ENCODE measurements at regions not wholly inside any gene's neighbourhood (a gene's known extent, or its start where the extent isn't known, plus 50 kb on each side); places are given as distances from the start of the nearest gene placed in this dataset.

DNA sequence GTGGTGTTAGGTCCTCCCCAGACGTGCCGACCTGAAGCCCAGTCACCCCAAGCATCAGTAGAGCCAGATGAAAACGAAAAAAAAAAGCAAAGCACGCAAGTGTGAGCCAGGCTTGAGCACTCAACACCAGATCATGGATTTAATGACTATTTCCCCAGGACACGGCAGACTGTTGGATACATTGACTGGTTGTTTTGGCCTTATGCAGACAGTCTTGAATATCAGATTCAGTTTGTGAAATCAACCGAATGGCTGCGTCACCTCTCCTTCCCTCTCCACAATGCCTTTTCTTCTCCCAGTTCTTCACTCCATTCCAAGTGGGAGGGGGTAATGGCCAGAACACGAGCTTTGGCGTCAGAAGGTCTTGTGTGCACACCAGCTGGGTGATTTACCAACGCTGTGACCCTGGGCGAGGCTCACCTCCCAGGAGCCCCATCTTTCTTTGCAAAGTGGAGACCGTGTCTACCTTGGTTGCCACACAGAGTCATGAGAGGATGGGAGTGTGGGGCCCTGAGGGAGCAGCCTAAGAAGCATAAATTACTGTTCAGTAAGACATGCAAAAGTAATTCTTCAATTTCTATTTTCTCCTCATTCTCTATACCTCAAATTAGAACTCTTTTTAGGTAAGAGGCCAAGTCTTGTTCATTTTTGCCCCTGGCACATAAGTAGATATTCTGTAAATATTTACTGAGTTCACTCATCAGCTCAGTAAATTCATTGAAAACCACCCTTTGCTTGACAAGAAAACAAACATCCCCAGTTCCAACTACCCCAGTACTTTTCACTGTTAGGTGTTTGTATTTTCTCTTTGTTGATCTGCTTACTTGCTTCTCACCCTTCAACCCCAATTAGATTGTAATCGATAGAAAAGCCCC, 181.1 kb upstream of the COPS8 start:
- H3K27me3 ChIP-seq, result no peaks in the 10 kb centered on the region
- no peaks in the 10 kb centered on the region for H4K20me1 ChIP-seq (ENCODE audit: insufficient read depth, poor library complexity, severe bottlenecking)
- 87% methylated on average over 13 of the region's 13 CpGs for WGBS (ENCODE audit: low lambda C conversion rate, missing lambda C conversion rate)
- no peaks in the 10 kb centered on the region for H3K9me3 ChIP-seq (ENCODE audit: low read depth)
- peaks cover 6% of the 10 kb centered on the region for H3K4me1 ChIP-seq (ENCODE audit: insufficient read depth)
- no peaks in the 10 kb centered on the region for H3K9me2 ChIP-seq (replicated peaks; ENCODE audit: insufficient read depth)
- H3K4me3 ChIP-seq, result no peak overlapping the region
- TF ChIP-seq EZH2phosphoT487 (IDR thresholded peaks at IDR 0.05; ENCODE audit: low read depth, severe bottlenecking, unreplicated experiment) (no peak), EZH2 (IDR thresholded peaks at IDR 0.05; ENCODE audit: borderline replicate concordance) (no peak)
- TF ChIP-seq, protein P1, sequence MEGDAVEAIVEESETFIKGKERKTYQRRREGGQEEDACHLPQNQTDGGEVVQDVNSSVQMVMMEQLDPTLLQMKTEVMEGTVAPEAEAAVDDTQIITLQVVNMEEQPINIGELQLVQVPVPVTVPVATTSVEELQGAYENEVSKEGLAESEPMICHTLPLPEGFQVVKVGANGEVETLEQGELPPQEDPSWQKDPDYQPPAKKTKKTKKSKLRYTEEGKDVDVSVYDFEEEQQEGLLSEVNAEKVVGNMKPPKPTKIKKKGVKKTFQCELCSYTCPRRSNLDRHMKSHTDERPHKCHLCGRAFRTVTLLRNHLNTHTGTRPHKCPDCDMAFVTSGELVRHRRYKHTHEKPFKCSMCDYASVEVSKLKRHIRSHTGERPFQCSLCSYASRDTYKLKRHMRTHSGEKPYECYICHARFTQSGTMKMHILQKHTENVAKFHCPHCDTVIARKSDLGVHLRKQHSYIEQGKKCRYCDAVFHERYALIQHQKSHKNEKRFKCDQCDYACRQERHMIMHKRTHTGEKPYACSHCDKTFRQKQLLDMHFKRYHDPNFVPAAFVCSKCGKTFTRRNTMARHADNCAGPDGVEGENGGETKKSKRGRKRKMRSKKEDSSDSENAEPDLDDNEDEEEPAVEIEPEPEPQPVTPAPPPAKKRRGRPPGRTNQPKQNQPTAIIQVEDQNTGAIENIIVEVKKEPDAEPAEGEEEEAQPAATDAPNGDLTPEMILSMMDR (IDR thresholded peaks at IDR 0.05; ENCODE audit: poor library complexity), result no peak
- no peak for DNase-seq (ENCODE audit: low spot score)
- H2AFZ ChIP-seq, result no peak overlapping the region
- no peaks in the 10 kb centered on the region for H3K36me3 ChIP-seq (replicated peaks; ENCODE audit: insufficient read depth, low read depth)
- H3K27ac ChIP-seq, result no peak overlapping the region
- H3K4me2 ChIP-seq, result no peak overlapping the region
- H3K79me2 ChIP-seq, result no peaks in the 10 kb centered on the region

DNA sequence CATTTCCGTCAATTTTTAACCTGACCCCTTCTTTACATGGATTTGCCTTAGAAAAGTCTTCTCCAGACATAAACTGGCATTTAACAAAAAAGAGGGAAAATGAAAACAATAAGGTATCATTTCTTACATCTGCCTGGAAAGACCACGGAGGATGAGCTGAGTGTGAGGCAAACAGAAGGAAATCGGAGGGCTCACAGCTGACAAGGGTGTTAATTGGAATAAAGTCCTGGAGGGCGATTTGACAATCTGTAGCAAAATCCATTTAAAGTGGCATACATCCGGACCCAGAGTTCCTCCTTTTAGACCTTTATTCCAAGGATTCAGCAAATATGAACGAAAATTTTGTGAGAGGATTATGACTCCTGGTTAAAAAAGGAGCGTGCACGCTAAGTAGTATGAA, 179.7 kb upstream of the COPS8 start:
- Histone ChIP-seq H3K27ac (no peak overlapping the region), H3K4me1 (ENCODE audit: insufficient read depth) (no peaks in the 10 kb centered on the region), H3K9me3 (ENCODE audit: low read depth) (no peaks in the 10 kb centered on the region), H3K4me3 (no peak overlapping the region), H3K79me2 (no peaks in the 10 kb centered on the region), H2AFZ (no peak overlapping the region), H3K9me2 (replicated peaks; ENCODE audit: insufficient read depth) (no peaks in the 10 kb centered on the region), H3K27me3 (no peaks in the 10 kb centered on the region), H3K4me2 (no peak overlapping the region), H4K20me1 (ENCODE audit: insufficient read depth, poor library complexity, severe bottlenecking) (no peaks in the 10 kb centered on the region), H3K36me3 (replicated peaks; ENCODE audit: insufficient read depth, low read depth) (no peaks in the 10 kb centered on the region)
- WGBS (ENCODE audit: low lambda C conversion rate, missing lambda C conversion rate), result 68% methylated on average over 8 of the region's 8 CpGs
- no peak for TF ChIP-seq EZH2phosphoT487 (IDR thresholded peaks at IDR 0.05; ENCODE audit: low read depth, severe bottlenecking, unreplicated experiment)
- TF ChIP-seq, protein P1 (IDR thresholded peaks at IDR 0.05; ENCODE audit: poor library complexity), result no peak
- TF ChIP-seq EZH2 (IDR thresholded peaks at IDR 0.05; ENCODE audit: borderline replicate concordance), result no peak
- no peak for DNase-seq (ENCODE audit: low spot score)

DNA sequence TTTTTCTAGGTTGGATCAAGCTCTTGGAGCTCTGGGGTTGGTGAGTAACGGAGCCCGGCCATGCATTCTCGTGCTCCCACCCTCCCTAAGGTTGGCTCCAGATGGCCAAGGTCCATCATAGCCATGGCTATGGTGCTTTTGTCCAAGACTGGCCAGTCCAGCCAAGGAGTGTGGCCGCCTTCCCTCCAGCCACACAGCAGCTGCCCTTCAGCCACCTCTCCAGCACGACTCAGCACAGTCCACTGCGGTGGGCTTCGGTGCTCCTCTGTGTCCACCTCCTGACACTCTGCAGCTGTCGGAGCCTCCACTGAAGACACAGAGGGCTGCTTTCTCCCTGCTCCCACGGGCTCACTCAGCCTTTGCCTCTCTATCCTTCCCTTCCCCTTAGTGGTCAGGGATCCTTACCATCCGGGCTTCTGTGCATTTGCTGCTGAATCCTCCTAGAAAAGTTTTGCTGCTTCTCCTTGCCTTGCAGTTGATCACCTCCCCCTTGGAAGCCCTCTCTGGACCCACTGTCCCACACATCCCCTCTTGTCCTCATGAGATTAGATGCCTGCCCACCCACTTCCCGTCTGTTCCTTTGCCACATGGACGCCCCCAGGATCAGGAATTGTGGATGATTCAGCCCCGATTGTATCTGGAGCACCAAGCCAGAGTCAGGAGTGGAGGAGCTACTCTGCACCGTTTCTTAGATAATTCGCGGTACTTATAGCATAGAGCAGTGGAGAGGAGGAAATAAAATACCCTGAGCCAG, 177.1 kb upstream of the COPS8 start:
- Histone ChIP-seq H3K4me2 (no peak overlapping the region), H3K27ac (no peak overlapping the region), H3K9me3 (ENCODE audit: low read depth) (no peaks in the 10 kb centered on the region), H4K20me1 (ENCODE audit: insufficient read depth, poor library complexity, severe bottlenecking) (no peaks in the 10 kb centered on the region), H3K4me1 (ENCODE audit: insufficient read depth) (no peaks in the 10 kb centered on the region), H3K4me3 (no peak overlapping the region), H3K79me2 (no peaks in the 10 kb centered on the region), H3K27me3 (no peaks in the 10 kb centered on the region), H3K36me3 (replicated peaks; ENCODE audit: insufficient read depth, low read depth) (no peaks in the 10 kb centered on the region), H3K9me2 (replicated peaks; ENCODE audit: insufficient read depth) (no peaks in the 10 kb centered on the region), H2AFZ (no peak overlapping the region)
- 83% methylated on average over 16 of the region's 16 CpGs for WGBS (ENCODE audit: low lambda C conversion rate, missing lambda C conversion rate)
- no peak for TF ChIP-seq EZH2phosphoT487 (IDR thresholded peaks at IDR 0.05; ENCODE audit: low read depth, severe bottlenecking, unreplicated experiment)
- TF ChIP-seq, protein P1 (IDR thresholded peaks at IDR 0.05; ENCODE audit: poor library complexity), result no peak
- no peak for TF ChIP-seq EZH2 (IDR thresholded peaks at IDR 0.05; ENCODE audit: borderline replicate concordance)
- no peak for DNase-seq (ENCODE audit: low spot score)
